ENCODE measurements at regions not wholly inside any gene's neighbourhood (a gene's known extent, or its start where the extent isn't known, plus 50 kb on each side); places are given as distances from the start of the nearest gene placed in this dataset.

GRCh38 chr9:26145938-26146337 is 467.7 kb upstream of the TUSC1 start:
- no peak for TF ChIP-seq CTCF (IDR thresholded peaks at IDR 0.05; ENCODE audit: low read depth, low read length)
- no peak for DNase-seq (ENCODE audit: extremely low read depth, low read depth)

- DNase-seq (ENCODE audit: extremely low read depth, low read depth): no peak
- no peak for TF ChIP-seq CTCF (IDR thresholded peaks at IDR 0.05; ENCODE audit: low read depth, low read length)
Observed at GRCh38 chr9:26142631-26143030, 464.4 kb upstream of the TUSC1 start.

- no peak for TF ChIP-seq CTCF (IDR thresholded peaks at IDR 0.05; ENCODE audit: low read depth, low read length)
- DNase-seq (ENCODE audit: extremely low read depth, low read depth): no peak
Observed at GRCh38 chr9:26142201-26142600, 464.0 kb upstream of the TUSC1 start.

- no peak for DNase-seq (ENCODE audit: extremely low read depth, low read depth)
- no peak for TF ChIP-seq CTCF (IDR thresholded peaks at IDR 0.05; ENCODE audit: low read depth, low read length)
Observed at GRCh38 chr9:26133537-26133936, 455.3 kb upstream of the TUSC1 start.

- no peak for TF ChIP-seq CTCF (IDR thresholded peaks at IDR 0.05; ENCODE audit: low read depth, low read length)
- DNase-seq (ENCODE audit: extremely low read depth, low read depth): no peak
Observed at GRCh38 chr9:26132746-26133312, 454.6 kb upstream of the TUSC1 start.

GRCh38 chr9:26131886-26132285 is 453.6 kb upstream of the TUSC1 start:
- no peak for DNase-seq (ENCODE audit: extremely low read depth, low read depth)
- TF ChIP-seq CTCF (IDR thresholded peaks at IDR 0.05; ENCODE audit: low read depth, low read length): no peak

- DNase-seq (ENCODE audit: extremely low read depth, low read depth): no peak
- no peak for TF ChIP-seq CTCF (IDR thresholded peaks at IDR 0.05; ENCODE audit: low read depth, low read length)
Observed at GRCh38 chr9:26129217-26129616, 451.0 kb upstream of the TUSC1 start.

All from AG09319 (cell line).